HG03175 (cell line): ENCODE measurements at regions not wholly inside any gene's neighbourhood (a gene's known extent, or its start where the extent isn't known, plus 50 kb on each side); places are given as distances from the start of the nearest gene placed in this dataset.

ENCODE experiments used
- ATAC-seq: cut with Tn5 transposase; IDR thresholded peaks from one replicate; pipeline ENCODE4 v1.9.1; 2021; ENCODE audit warnings: mild to moderate bottlenecking, moderate library complexity; ENCODE audit not compliant: unreplicated experiment

DNA sequence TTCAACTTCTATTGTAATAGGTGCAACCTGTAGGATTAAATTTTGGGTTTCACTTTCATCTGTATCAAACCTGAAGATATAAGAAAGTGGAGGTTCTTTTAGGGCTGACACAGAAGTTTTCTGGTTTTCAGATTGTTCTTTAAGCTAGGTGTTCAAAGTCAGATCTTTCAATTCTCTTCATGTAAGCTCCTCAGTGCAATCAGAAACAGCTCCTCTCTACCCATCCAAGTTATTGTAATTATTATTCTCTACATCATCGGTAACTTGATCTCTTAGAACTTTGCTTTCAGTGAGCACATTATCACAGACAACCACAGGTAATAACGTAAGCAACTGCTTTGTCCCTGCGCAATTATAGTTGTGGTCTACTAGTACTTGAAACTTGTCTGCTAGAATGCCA lies 179.4 kb downstream of the MYCN start:
- ATAC-seq, result no peak

DNA sequence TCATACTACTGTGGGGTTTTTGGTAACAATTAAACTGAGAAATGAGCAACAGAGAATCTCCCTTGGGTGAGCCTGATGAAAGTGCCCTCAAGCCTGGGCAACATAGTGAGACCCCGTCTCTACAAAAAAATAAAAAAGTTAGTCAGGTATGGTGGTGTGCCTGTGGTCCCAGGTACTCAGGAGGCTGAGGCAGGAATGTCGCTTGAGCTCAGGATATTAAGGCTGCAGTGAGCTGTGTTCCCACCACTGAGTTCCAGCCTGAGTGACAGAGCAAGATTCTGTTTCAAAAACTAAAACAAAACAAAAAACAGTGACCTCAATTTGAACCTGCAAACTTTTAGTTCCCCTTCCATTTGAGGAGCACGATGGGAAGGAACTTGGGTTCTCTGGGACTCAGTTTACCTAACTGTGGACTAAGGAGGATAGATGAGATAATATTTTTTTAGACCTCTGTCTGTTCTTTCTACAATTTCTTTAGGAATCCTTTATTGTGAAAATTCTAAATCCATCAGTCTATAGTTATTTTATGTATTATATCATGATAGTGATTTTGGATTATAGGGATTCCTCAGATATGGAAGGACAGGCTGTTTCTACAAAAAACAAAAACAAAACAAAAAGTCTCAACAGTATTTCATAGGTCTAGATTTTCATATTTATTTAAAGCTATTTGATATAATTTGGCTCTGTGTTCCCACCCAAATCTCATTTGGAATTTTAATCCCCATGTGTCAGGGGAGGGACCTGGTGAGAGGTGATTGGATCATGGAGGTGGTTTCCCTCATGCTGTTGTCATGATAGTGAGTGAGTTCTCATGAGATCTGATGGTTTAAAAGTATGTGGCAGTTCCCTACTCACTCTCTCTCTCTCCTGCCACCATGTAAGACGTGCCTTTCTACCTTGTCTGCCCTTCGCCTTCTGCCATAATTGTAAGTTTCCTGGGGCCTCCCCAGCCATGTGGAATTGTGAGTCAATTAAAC lies 178.6 kb downstream of the MYCN start:
- no peak for ATAC-seq

DNA sequence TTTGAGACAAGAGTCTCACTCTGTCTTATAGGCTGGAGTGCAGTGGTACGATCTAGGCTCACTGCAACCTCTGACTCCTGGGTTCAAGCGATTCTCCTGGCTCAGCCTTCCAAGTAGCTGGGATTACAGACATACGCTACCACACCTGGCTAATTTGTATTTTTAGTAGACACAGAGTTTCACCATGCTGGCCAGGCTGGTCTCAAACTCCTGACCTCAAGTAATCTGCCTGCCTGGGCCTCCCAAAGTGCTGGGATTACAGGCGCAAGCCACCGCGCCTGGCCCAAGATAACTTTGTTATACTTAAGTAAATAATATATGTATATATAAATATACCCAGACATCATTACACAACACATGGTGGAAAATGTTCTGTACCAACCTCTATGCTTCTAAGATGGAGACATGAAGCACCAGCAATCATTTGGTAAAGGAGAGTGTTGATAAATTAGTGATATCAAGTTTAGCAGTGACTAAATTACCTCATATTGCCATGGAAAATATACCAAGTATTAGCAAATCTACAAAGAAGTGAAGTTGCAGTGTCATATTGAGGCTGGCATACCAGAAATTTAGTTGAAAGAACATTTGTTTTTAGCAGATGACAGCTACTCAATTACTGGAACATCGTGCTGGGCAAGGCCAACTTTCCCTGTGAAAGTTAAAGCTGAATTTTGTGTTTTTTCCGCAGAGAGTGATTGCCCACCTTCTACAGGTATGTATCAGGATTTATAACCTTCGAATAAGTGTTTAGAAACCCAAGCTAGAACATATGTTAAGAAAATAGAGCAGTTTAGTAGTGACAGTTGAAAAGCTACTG lies 177.7 kb downstream of the MYCN start:
- ATAC-seq, result no peak

DNA sequence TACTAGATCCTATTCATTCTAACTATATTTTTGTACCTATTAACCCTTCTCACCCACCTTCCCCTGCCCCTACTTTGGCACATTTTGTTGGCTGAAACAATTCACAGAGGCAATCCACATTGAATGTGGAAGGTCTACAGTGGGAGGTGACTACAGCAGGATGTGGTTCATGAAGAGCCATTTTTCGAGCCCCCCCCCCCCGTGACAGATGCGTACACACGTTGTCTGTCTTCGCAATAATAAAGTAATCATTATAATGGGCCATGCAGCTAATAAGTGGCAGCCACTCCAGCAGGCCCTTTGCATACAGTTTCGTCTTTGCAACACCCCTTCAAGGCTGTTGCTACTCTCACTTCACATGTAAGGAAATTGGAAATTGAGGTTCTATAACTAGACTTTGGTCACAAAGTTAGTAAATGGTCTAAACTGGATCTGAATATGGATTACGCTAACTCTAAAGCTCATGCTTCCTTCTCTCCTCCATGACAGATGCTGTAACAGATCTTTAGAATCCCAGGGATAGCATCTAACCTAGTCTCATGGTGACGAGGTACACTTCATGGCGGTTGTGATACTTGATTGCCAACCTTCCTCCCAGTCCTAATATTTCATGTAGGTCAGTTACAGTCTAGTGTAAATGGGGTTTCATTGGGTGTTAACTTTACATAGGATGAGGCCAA lies 176.8 kb downstream of the MYCN start:
- no peak for ATAC-seq

DNA sequence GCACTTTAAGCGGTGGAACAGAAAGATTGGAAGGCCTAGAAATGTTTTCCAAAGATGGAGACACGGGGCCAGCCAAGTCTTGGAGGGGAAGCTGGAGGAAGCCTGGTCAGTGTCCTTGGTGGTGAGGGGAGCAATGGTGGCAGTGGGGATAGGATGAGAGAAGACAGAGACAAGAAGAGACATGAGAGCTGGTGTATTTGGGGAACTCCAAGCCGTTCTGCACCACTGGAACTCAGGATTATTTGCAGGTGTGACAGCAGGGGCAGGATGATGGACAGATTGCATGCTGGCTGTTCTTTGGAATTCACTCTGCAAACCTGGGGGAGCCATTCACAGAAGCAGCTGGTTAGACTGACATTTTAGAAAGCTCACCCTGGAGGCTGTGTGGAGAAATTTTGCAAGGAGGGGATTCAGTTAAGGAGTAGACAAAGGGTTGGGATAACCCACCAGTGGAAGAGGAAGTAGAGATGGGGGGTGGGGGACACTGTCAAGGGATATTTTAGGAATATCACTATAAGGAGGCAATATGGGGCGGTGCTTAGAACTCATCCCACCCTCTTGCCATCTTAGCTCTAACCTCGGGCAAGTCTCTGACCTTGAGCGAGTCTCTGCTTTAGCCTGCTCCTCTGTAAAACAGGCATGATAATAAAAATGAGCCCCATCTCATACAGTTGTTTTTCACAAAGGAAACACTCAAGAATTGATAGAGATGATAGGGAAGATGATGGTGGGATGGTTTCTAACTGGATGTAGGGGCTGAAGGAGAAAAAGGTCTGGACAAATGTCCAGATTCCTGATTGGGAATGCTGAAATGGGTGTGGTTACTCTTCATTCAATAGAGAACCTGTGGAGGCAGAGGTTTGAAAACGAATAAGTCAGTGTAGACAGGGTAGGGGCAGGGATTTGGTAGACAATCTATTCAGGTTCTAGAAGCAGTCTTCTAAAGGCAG lies 175.8 kb downstream of the MYCN start:
- ATAC-seq, result no peak

DNA sequence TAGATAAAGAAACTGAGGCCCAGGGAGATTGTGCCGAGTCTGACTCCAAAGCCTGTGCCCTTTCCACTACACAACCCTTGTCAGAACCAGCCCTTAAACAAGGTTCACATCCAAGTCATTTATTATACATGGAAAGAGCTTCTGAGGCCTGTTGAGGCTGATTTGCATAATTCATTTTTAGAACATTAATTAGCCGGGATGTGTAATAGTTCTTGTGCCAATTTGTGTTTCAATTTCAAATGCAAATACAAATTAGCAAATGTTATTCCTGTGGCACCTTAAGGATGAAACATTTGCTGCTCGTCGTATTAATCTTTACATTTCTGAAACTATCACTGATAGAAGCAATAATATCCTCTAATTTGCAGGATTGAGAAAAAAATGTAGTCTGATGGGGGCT lies 174.9 kb downstream of the MYCN start:
- no peak for ATAC-seq

DNA sequence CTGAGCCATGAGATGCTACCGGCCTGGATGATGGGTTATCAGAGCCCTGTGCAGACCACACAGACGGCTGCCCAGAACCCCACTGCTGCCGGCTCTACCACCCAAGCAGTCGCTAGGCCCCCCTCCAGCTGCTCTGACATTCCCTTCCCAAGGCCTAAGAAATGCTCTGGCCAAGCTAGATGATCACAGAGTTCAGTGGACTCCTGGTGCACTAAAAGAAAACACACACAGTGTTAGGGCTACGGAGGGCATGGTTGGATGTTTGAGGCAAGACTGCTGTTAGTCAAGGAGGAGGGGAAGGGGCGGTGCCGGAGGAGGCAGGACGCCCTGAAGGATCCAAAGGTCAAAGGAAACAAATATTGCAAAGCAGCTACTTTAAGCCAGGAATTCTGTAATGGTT lies 174.5 kb downstream of the MYCN start:
- ATAC-seq, result no peak

DNA sequence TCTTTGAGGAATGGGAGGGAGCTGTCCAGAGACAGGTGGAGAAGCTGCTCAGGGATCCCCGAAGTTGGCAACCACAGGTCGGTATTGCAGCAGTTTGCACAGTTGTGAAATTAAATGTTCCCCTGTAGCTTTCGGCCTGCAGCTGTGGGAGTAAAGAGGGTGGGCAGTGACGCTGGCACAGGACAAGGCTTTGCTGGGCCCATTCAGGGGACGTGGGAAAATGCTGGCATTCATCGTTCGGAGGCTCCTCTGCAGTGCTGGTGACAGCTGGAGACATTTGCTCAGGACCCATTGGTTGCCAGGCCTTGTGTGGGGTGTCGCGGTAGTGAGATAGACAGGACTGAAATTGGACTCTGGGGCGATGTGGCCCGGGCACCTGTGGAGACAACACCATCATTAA lies 173.7 kb downstream of the MYCN start:
- no peak for ATAC-seq

DNA sequence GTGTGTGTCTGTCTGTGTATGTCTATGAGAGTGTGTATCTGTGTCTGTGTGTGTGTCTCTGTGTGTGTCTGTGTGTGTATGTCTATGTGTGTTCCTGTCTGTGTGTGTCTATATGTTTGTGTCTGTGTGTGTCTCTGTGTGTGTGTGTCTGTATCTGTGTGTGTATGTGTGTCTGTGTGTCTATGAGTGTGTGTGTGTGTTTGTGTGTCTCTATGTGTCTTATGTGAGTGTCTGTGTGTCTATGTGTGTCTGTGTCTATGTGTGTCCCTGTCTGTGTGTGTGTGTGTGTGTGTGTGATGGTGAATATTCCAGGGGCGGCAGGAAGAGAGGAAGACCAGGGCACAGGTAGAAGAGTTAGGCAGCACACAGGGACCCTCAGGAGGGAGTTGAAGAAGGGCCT lies 173.2 kb downstream of the MYCN start:
- ATAC-seq, result no peak

DNA sequence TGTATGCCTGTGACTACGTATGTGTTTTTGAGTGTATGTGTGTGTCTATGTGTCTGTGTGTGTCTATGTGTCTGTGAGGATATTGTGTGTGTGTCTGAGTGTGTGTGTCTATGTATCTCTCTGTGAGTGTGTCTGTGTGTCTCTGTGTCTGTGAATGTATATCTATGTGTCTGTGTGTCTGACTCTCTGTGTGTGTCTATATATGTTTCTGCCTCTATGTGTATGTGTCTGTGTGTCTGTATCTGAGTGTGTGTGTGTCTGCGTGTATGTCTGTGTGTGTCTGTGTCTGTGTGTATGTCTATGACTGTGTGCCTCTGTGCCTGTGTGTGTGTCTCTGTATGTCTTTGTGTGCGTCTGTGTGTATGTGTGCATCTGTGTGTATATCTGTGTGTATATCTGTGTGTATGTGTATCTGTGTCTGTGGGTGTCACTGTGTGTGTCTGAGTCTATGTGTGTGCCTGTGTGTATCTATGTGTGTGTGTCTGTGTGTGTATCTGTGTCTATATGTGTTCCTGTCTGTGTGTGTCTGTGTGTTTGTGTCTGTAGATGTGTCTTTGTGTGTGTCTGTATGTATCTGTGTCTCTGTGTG lies 172.7 kb downstream of the MYCN start:
- ATAC-seq, result no peak

DNA sequence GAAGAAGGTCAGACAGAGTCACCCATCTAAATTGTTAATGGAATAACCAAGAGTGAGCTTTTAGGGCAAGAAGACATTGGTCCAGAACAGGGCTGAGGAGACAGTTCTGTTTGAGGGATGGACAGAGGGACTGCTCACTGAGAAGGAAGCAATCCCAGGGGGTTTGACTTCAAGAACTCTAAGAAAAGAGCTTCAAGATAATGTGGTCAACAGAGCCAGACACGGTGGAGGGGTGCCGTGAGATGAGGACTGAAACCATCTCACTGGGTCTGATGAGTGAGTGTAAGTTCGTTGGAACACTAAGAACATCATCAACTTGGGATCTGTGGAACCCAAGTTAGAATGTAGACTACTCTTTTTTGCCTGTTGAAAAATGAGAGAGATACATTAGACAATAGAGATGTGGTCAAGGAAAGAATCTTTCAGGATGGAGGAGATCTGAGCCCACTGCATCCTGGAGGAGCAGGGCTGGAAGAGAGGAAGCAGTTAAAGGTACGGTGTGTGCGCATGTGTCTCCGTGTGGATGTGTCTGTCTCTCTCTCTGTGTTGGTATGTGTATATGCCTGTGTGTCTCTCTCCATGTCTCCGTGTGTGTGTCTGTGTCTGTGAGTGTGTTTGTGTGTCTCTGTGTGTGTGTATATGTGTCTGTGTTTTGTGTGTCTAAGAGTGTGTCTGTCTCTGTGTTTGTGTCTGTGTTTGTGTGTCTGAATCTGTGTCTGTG lies 172.1 kb downstream of the MYCN start:
- no peak for ATAC-seq

DNA sequence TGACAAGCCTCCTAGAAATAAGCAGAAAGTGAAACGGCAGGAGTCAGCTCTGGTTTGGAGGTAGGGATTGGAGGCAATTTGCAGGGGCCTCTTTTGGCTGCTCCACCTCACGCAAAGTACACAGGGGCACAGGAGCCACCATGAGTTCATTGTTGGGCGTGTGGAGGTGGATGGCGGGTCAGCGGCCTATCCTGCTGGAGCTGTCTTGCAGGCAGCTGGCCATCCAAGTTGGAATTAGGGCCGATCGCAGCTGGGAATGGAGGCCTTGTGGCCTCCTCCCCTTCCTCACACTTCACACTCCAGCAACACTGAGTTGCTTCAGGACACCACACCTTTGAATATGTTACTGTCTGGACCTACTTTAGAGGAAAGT lies 171.5 kb downstream of the MYCN start:
- no peak for ATAC-seq

DNA sequence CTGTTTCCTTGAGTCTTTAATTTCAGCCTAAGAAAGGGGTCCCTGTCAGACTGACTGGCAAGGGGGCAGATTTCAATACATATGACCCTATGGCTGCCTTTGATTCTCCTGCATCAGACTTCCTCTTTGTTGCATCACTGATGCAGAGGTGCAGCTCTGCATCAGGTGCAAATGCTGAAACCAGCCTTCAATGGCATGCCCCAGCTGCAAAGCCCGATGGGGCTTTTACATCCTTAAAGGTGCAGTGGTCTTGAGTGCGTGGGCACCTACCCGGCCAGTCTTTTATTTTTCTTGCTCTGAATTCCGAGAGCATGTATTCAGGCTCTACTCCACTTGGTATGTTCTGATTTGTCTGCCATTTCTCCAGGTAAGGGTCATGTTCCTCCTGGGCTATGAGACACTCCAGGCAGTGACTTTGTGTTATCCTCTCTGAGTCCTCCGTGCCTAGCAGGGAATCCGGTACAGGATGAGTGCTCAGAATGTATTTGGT lies 169.5 kb downstream of the MYCN start:
- no peak for ATAC-seq

DNA sequence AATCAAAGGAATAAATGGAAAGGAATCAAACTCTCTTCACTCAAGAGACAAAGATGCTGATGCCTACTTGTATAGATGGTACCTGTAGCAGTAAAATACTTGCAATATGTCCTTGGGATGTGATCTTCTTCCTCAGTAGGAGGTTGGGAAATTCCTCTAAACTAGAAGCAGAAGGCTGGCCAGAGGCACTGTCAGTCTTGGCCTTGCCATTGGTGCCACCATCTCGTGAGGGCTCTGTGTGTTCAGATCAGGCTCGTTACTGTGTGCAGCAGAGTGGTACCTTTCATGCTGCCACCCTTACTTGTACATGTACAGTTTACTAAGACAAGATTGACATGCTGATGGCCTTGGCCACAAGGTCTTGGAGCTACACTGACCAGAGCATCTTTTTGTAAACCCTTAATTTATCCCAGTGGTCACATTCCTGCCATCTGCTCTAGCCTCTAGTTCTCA lies 169.0 kb downstream of the MYCN start:
- ATAC-seq, result no peak

DNA sequence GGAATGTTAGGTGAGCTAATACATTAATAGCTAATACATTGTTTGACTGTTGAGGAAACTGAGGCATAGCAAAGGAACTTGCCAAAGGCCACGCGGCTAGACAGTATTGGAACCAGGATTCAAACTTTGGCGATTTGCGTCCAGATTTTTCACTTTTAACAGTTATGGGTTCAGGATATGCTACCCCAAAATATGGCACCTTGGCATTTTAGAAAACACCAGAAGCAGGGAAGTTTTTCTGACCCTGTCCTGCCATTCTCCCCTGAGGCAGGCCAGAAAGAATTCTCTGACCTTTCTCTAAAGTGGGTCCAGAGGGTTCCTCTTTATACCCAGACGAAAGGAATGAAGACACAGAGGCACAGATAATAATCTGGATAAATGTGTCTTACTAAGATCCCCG lies 166.9 kb downstream of the MYCN start:
- no peak for ATAC-seq

DNA sequence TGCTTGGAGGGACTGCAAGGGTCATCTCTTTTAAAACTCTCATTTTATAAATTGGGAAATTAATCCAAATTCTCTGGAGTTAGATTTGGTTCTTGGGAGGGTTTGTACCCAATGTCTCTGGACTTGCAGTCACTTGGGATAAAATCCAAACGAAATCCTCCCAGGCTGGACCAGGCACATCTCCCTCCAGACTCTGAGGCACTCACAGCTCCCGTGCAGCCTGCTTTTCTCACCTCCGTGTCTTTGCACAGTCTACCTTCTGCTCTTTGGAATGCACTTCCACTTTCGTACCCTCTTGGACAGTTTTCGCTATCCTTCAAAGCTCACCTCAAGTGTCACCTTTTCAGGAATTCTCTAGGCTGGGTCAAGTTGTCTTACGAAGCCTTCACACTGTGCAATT lies 166.3 kb downstream of the MYCN start:
- ATAC-seq, result no peak

DNA sequence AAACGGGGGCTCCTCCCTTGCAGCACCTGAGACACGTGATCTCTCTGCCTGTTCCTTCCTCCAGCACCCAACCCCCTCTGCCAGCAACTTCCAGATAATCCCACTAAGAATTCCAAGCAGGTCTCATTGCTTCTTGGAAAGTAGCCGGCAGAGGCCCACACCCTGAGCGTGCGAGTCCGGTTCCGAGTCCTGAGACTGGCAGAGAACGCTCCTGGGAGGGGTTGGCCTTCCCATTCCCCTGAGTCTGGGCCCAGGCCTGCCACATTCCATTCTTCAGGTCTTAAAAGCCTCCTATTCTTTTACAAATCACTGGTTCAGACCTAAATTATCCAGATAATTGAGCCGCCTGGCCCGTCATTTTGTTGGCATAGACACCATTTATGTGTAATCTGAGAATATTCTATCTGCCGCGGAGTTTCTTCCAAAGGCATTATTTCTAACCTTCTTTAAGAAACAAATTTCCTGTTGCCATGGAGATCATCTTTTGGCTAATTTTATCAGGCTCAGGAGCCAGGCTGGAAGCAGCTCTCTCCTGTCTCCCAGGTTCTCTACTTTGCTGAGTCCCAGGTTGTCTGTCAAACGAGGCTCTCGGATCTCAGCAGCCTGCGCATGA lies 165.4 kb downstream of the MYCN start:
- no peak for ATAC-seq

DNA sequence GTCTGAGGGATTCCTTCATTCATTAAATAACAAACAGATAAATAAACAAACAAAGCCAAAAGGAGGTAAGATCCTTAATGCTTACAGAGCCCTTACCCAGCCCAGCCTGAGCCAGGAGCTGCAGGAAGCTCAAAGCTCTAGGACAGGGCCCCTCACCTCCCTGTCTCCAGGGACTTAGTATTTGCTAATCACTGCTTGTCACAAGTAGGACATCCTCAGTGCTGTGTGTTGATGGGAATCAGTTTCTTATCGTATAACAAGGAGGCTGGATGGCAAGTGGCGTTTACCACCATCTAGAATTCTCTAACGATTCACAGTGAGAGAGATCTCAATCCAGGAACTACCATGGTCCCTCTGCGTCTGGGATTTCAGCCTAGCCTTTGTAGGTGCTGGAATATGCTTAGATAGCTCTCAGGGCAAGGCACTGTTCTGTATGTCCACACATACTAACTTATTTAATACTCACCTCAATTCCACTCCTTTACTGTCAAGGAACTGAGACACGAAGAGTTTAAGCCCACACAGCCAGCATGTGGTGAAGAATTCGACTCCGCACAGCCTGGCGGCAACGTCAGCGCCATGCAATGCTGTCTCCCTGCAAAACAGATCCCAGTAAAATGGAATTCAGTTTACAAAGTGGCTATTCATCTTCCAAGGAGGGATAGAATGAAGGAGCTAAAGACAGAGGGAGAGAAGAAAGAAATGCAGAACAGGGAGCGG lies 164.8 kb downstream of the MYCN start:
- ATAC-seq, result no peak
